ENCODE measurements at regions not wholly inside any gene's neighbourhood (a gene's known extent, or its start where the extent isn't known, plus 50 kb on each side); places are given as distances from the start of the nearest gene placed in this dataset.

GRCh38 chr1:5250336-5250735, 595.9 kb downstream of the AJAP1 start:
- Mint-ChIP-seq H3K9me3 (peaks cover 6% of the 10 kb centered on the region; the same call in 2 of the 3 replicates), H3K36me3 (ENCODE audit: low read depth) (peaks cover 4% of the 10 kb centered on the region; the same call in 1 of the 3 replicates), H3K27me3 (ENCODE audit: insufficient read depth, low read depth, poor library complexity) (no peaks in the 10 kb centered on the region), H3K4me3 (no peak overlapping the region), H3K27ac (no peak overlapping the region), H3K4me1 (no peaks in the 10 kb centered on the region; the same call in 2 of the 3 replicates)
- Histone ChIP-seq H3K27me3 (ENCODE audit: insufficient read depth) (no peaks in the 10 kb centered on the region), H3K4me1 (ENCODE audit: insufficient read depth) (no peaks in the 10 kb centered on the region), H3K4me2 (no peak overlapping the region), H4K20me1 (replicated peaks; ENCODE audit: insufficient read depth) (no peaks in the 10 kb centered on the region), H3K9me2 (ENCODE audit: insufficient read depth) (no peaks in the 10 kb centered on the region), H3F3A (replicated peaks; ENCODE audit: low read depth) (no peaks in the 10 kb centered on the region), H3K79me2 (replicated peaks; ENCODE audit: insufficient read depth) (no peaks in the 10 kb centered on the region), H3K27ac (ENCODE audit: low read depth) (no peak overlapping the region), H2AFZ (no peak overlapping the region), H3K36me3 (ENCODE audit: insufficient read depth) (peaks cover 6% of the 10 kb centered on the region), H3K4me3 (no peak overlapping the region)
- no peak for ATAC-seq
- DNase-seq (ENCODE audit: low spot score) = no peak
- TF ChIP-seq CREB1 (CRISPR knock-in tag; IDR thresholded peaks at IDR 0.05; ENCODE audit: low read depth) = no peak
- no peak for TF ChIP-seq POLR2AphosphoS5 (IDR thresholded peaks at IDR 0.05; ENCODE audit: low read depth)
- TF ChIP-seq JUNB (IDR thresholded peaks at IDR 0.05; ENCODE audit: unreplicated experiment) = no peak
- TF ChIP-seq NANOG (IDR thresholded peaks at IDR 0.05; ENCODE audit: borderline replicate concordance) = no peak
- no peak for TF ChIP-seq REST (IDR thresholded peaks at IDR 0.05; ENCODE audit: unreplicated experiment)
- no peak for TF ChIP-seq EZH2phosphoT487 (IDR thresholded peaks at IDR 0.05; ENCODE audit: unreplicated experiment)
- TF ChIP-seq EZH2 (IDR thresholded peaks at IDR 0.05; ENCODE audit: low read depth, unreplicated experiment) = no peak
- no peak for TF ChIP-seq ZNF331 (CRISPR knock-in tag; IDR thresholded peaks at IDR 0.05; ENCODE audit: low read depth)
- TF ChIP-seq ZNF462 (CRISPR knock-in tag; IDR thresholded peaks at IDR 0.05) = no peak
